ENCODE measurements at regions not wholly inside any gene's neighbourhood (a gene's known extent, or its start where the extent isn't known, plus 50 kb on each side); places are given as distances from the start of the nearest gene placed in this dataset.
"Not testable (repeated sequence)": the region's sequence is repeated elsewhere in the genome, so short reads cannot be mapped to it uniquely, and the experiment has no call there.

GRCh38 chr1:181317261-181317930, 165.9 kb upstream of the CACNA1E start:
- no peak for TF ChIP-seq CTCF (IDR thresholded peaks at IDR 0.05; ENCODE audit: borderline replicate concordance)
- intact Hi-C loops (cut with micrococcal nuclease): no loop called here
- Histone ChIP-seq H3K9me3 (replicated peaks) (no peaks in the 10 kb centered on the region), H3K27me3 (ENCODE audit: low read depth) (peaks cover 98% of the 10 kb centered on the region), H3K4me3 (peak overlapping the region; percentile 32), H3K4me1 (peaks cover 19% of the 10 kb centered on the region), H3K36me3 (no peaks in the 10 kb centered on the region), H3K27ac (replicated peaks) (no peak overlapping the region)
- DNase-seq: no peak

GRCh38 chr1:181318022-181318857, 165.1 kb upstream of the CACNA1E start:
- peaks cover 97% of the 10 kb centered on the region for H3K27me3 ChIP-seq (ENCODE audit: low read depth)
- H3K9me3 ChIP-seq (replicated peaks): no peaks in the 10 kb centered on the region
- H3K36me3 ChIP-seq: no peaks in the 10 kb centered on the region
- intact Hi-C loops (cut with micrococcal nuclease): no loop called here
- no peak overlapping the region for H3K27ac ChIP-seq (replicated peaks)
- H3K4me1 ChIP-seq: peaks cover 19% of the 10 kb centered on the region
- TF ChIP-seq CTCF (IDR thresholded peaks at IDR 0.05; ENCODE audit: borderline replicate concordance): no peak
- H3K4me3 ChIP-seq: peak overlapping the region; percentile 46
- no peak for DNase-seq

GRCh38 chr1:181318858-181319235, 164.5 kb upstream of the CACNA1E start:
- Histone ChIP-seq H3K4me1 (peaks cover 19% of the 10 kb centered on the region), H3K27me3 (ENCODE audit: low read depth) (peaks cover 95% of the 10 kb centered on the region), H3K4me3 (peak overlapping the region; percentile 46), H3K27ac (replicated peaks) (no peak overlapping the region), H3K36me3 (no peaks in the 10 kb centered on the region), H3K9me3 (replicated peaks) (no peaks in the 10 kb centered on the region)
- no peak for DNase-seq
- intact Hi-C loops (cut with micrococcal nuclease): no loop called here
- no peak for TF ChIP-seq CTCF (IDR thresholded peaks at IDR 0.05; ENCODE audit: borderline replicate concordance)

GRCh38 chr1:181319907-181320306, 163.4 kb upstream of the CACNA1E start:
- Histone ChIP-seq H3K36me3 (no peaks in the 10 kb centered on the region), H3K27ac (replicated peaks) (no peak overlapping the region), H3K27me3 (ENCODE audit: low read depth) (peaks cover 85% of the 10 kb centered on the region), H3K9me3 (replicated peaks) (no peaks in the 10 kb centered on the region), H3K4me3 (no peak overlapping the region), H3K4me1 (peaks cover 19% of the 10 kb centered on the region)
- DNase-seq: no peak
- intact Hi-C loops (cut with micrococcal nuclease): no loop called here
- no peak for TF ChIP-seq CTCF (IDR thresholded peaks at IDR 0.05; ENCODE audit: borderline replicate concordance)

GRCh38 chr1:181324797-181325616, 158.3 kb upstream of the CACNA1E start:
- Histone ChIP-seq H3K4me1 (peaks cover 4% of the 10 kb centered on the region), H3K27me3 (ENCODE audit: low read depth) (peaks cover 67% of the 10 kb centered on the region), H3K27ac (replicated peaks) (no peak overlapping the region), H3K36me3 (no peaks in the 10 kb centered on the region), H3K4me3 (no peak overlapping the region), H3K9me3 (replicated peaks) (no peaks in the 10 kb centered on the region)
- TF ChIP-seq CTCF (IDR thresholded peaks at IDR 0.05; ENCODE audit: borderline replicate concordance): no peak
- intact Hi-C loops (cut with micrococcal nuclease): no loop called here
- no peak for DNase-seq

- Histone ChIP-seq H3K27me3 (ENCODE audit: low read depth) (peaks cover 67% of the 10 kb centered on the region), H3K27ac (replicated peaks) (peak overlapping the region; percentile 3)
- peak; percentile 33 for DNase-seq
- H3K9me3 ChIP-seq (replicated peaks); intact Hi-C loops (cut with micrococcal nuclease); H3K4me1 ChIP-seq; H3K4me3 ChIP-seq; H3K36me3 ChIP-seq: not testable (repeated sequence)
These were observed 157.6 kb upstream of the CACNA1E start for GRCh38 chr1:181325765-181326164.
